Spinal cord (tissue), 9 donors: ENCODE measurements at regions not wholly inside any gene's neighbourhood (a gene's known extent, or its start where the extent isn't known, plus 50 kb on each side); places are given as distances from the start of the nearest gene placed in this dataset.

Source experiments
- DNase-seq, 6 donors: peaks; one replicate each; pipeline versions ENCODE4 v3.0.0 to v3.0.0-alpha.2; 2013 to 2015; ENCODE audit warnings: low spot score in 6 of 6, low read depth in 4 of 6
- H3K27ac ChIP-seq: one replicate; pipeline ENCODE4 v1.5.1; 2013; ENCODE audit warnings: low read depth, low read length, control low read depth
- H3K27me3 ChIP-seq: one replicate; pipeline ENCODE4 v1.6.1; 2013; ENCODE audit warnings: low read length; ENCODE audit not compliant: control insufficient read depth, insufficient read depth
- H3K36me3 ChIP-seq: one replicate; pipeline ENCODE4 v1.6.1; 2013; ENCODE audit warnings: low read length; ENCODE audit not compliant: control insufficient read depth, insufficient read depth
- H3K4me1 ChIP-seq: one replicate; pipeline ENCODE4 v1.6.1; 2013; ENCODE audit warnings: low read length; ENCODE audit not compliant: control insufficient read depth, insufficient read depth
- H3K4me3 ChIP-seq: one replicate; pipeline ENCODE4 v1.5.1; 2013; ENCODE audit warnings: low read depth, low read length, control low read depth
- H3K9me3 ChIP-seq: one replicate; pipeline ENCODE4 v1.6.1; 2013; ENCODE audit warnings: low read length; ENCODE audit not compliant: control insufficient read depth, insufficient read depth
- WGBS: methylation state at CpG from one replicate; pipeline ENCODE4 v1.1.5; 2013; ENCODE audit warnings: missing lambda C conversion rate; ENCODE audit not compliant: insufficient coverage; 5-methylcytosine and 5-hydroxymethylcytosine counted together
- donor health status: healthy.

- Histone ChIP-seq H3K27ac (peak overlapping the region; percentile 71), H3K4me3 (no peak overlapping the region), H3K9me3 (no peaks in the 10 kb centered on the region), H3K36me3 (no peaks in the 10 kb centered on the region), H3K4me1 (peaks cover 9% of the 10 kb centered on the region), H3K27me3 (no peaks in the 10 kb centered on the region)
- 100% methylated on average over 1 of the region's 9 CpGs for WGBS
- DNase-seq: no peak
These were observed 292.3 kb upstream of the PITRM1 start for GRCh38 chr10:3464760-3465405.

- WGBS: no CpG with 5 or more reads among the region's 6 CpGs
- no peaks in the 10 kb centered on the region for H3K9me3 ChIP-seq
These were observed 288.0 kb upstream of the PITRM1 start for GRCh38 chr10:3460420-3461128.

GRCh38 chr10:3455385-3456334, 283.1 kb upstream of the PITRM1 start:
- Histone ChIP-seq H3K36me3 (no peaks in the 10 kb centered on the region), H3K4me3 (no peak overlapping the region), H3K27me3 (no peaks in the 10 kb centered on the region), H3K4me1 (peaks cover 5% of the 10 kb centered on the region), H3K27ac (no peak overlapping the region), H3K9me3 (no peaks in the 10 kb centered on the region)
- 81% methylated on average over 8 of the region's 13 CpGs for WGBS
- peak in 1 of 6 donors; percentile 49 for DNase-seq

More at GRCh38 chr10:3460420-3461128, 288.0 kb upstream of the PITRM1 start:
- no peaks in the 10 kb centered on the region for H3K36me3 ChIP-seq
- no peak overlapping the region for H3K27ac ChIP-seq
- H3K4me3 ChIP-seq: no peak overlapping the region
- no peaks in the 10 kb centered on the region for H3K27me3 ChIP-seq
- H3K4me1 ChIP-seq: no peaks in the 10 kb centered on the region
- DNase-seq: no peak

GRCh38 chr10:3452683-3453361, 280.2 kb upstream of the PITRM1 start:
- peak overlapping the region; percentile 75 for H3K27ac ChIP-seq
- H3K27me3 ChIP-seq: no peaks in the 10 kb centered on the region
- 92% methylated on average over 3 of the region's 7 CpGs for WGBS
- H3K4me3 ChIP-seq: no peak overlapping the region
- H3K36me3 ChIP-seq: no peaks in the 10 kb centered on the region
- no peaks in the 10 kb centered on the region for H3K9me3 ChIP-seq
- H3K4me1 ChIP-seq: peaks cover 5% of the 10 kb centered on the region
- DNase-seq: no peak

GRCh38 chr10:3452173-3452626, 279.6 kb upstream of the PITRM1 start:
- Histone ChIP-seq H3K27me3 (no peaks in the 10 kb centered on the region), H3K27ac (peak overlapping the region; percentile 75), H3K36me3 (no peaks in the 10 kb centered on the region), H3K4me1 (peaks cover 5% of the 10 kb centered on the region), H3K4me3 (no peak overlapping the region), H3K9me3 (no peaks in the 10 kb centered on the region)
- 34% methylated on average over 3 of the region's 5 CpGs for WGBS
- peak in 2 of 6 donors; percentile 50 to 70 for DNase-seq

- Histone ChIP-seq H3K4me1 (peaks cover 5% of the 10 kb centered on the region), H3K4me3 (no peak overlapping the region), H3K36me3 (no peaks in the 10 kb centered on the region), H3K27ac (peak overlapping the region; percentile 75), H3K27me3 (no peaks in the 10 kb centered on the region), H3K9me3 (no peaks in the 10 kb centered on the region)
- WGBS: 46% methylated on average over 3 of the region's 4 CpGs
- no peak for DNase-seq
These were observed 279.1 kb upstream of the PITRM1 start for GRCh38 chr10:3451516-3452172.

GRCh38 chr10:3446221-3446620, 273.6 kb upstream of the PITRM1 start:
- Histone ChIP-seq H3K36me3 (no peaks in the 10 kb centered on the region), H3K4me3 (no peak overlapping the region), H3K9me3 (peaks cover 5% of the 10 kb centered on the region), H3K27me3 (no peaks in the 10 kb centered on the region), H3K4me1 (no peaks in the 10 kb centered on the region), H3K27ac (no peak overlapping the region)
- no peak for DNase-seq
- no CpG with 5 or more reads among the region's 4 CpGs for WGBS

- H3K27me3 ChIP-seq: no peaks in the 10 kb centered on the region
- H3K36me3 ChIP-seq: no peaks in the 10 kb centered on the region
- 100% methylated on average over 2 of the region's 4 CpGs for WGBS
- no peaks in the 10 kb centered on the region for H3K4me1 ChIP-seq
- no peak for DNase-seq
- H3K27ac ChIP-seq: no peak overlapping the region
- no peak overlapping the region for H3K4me3 ChIP-seq
- H3K9me3 ChIP-seq: peaks cover 5% of the 10 kb centered on the region
These were observed 273.1 kb upstream of the PITRM1 start for GRCh38 chr10:3445648-3446047.
